Left forelimb (tissue), 1 donor: ENCODE measurements at regions not wholly inside any gene's neighbourhood (a gene's known extent, or its start where the extent isn't known, plus 50 kb on each side); places are given as distances from the start of the nearest gene placed in this dataset.
"Not testable (repeated sequence)": the region's sequence is repeated elsewhere in the genome, so short reads cannot be mapped to it uniquely, and the experiment has no call there.

Experiments
- DNase-seq: peaks from one replicate; pipeline ENCODE4 v3.0.0-alpha.2; 2018; ENCODE audit warnings: low spot score

DNA sequence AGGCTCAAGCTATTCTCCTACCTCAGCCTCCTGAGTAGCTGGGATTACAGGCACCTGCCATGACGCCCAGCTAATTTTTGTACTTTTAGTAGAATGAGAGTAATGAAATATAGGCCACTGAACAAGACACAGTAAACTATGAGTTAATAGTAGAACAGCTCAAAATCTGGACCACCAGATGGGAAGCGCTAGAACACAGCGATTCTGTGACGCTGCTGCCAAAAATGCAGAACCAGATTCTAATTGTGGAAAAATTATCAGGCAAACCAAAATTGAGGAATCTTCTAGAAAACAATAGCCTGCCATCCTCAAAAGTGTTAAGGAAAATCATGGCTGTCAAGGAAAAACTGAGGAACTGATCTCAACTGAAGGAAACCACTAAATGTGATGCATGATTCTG lies 111.4 kb upstream of the TIAM1 start:
- no peak for DNase-seq

DNA sequence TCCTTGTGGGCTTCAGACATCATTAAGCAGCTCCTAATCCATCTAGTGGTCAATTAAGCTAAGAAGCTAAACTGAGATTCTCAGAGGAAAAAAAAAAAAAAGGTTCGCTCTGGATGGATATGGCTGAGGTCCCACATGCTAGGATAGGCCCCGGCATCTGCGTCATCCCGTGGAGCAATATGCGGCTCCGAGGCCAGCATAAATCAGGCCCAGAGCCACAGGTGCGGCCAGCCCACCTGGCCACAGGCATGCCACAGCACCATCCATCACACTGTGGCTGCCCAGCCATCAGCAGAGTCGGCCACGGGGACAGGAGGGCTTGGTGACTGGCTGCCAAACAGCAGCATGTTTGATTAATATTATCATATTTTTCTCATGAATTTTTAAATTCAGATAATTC lies 106.9 kb upstream of the TIAM1 start:
- no peak for DNase-seq

DNA sequence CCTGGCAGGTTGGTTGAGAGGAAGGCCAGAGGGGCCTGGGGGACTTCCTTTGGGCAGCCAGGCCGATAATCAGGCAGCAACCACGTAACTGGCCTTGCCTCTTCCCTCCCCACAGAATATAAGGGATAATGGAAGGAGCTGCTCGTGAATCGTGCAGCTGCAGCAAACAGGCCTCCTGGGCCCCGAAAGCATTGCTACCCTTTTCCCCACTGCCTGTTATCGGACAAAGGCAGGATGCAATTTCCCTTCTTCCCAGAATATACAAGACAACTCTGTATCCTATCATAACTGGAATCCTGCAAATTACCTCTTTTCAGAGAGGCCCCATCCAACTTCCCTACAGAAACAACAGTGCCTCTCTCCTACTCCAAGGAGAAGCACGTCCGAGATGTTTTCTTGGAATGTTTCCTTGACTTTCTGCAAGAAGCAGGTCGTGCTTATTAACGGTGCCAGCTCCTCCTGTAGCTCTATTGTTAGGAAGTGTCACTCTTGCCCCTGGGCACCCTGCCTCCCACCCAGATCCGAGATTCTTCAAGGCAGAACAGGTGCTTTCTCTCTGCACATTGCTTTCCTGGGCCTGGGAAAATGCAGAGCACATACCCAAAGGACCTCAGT lies 106.0 kb upstream of the TIAM1 start:
- no peak for DNase-seq

DNA sequence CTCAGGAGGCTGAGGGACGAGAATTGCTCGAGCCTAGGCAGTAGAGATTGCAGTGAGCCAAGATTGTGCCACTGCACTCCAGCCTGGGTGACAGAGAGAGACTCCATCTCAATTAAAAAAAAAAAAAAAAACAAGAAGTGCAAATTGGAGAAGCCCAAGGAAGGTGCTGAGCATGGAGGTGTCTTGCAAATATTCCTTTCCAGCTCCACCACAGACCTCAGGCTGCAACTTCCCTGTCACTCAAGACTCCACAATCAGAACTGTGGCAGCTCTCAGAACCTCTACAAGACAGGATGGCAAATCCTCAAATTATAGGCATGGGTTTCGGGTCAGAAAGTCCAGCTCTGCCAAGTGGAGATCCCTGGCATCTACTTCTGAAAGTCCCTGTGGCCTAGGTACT lies 104.4 kb upstream of the TIAM1 start:
- no peak for DNase-seq

DNA sequence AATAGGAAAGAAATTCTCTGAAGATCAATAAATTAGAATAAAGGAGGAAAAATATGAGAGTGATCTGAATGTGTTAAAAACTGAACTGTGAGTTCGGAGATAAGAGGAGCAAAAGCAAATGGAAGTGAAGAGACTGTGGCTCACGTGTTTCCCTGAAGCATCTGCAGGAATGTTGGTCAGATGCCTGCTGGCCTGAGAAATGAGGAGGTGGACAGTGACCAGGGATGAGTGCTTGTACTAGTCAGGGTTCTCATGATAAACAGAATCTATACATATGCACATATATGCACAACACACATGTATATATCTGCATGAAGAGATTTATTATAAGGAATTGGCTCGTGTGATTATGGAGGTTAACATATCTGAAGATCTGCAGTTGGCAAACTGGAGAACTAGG lies 103.4 kb upstream of the TIAM1 start:
- DNase-seq: no peak

DNA sequence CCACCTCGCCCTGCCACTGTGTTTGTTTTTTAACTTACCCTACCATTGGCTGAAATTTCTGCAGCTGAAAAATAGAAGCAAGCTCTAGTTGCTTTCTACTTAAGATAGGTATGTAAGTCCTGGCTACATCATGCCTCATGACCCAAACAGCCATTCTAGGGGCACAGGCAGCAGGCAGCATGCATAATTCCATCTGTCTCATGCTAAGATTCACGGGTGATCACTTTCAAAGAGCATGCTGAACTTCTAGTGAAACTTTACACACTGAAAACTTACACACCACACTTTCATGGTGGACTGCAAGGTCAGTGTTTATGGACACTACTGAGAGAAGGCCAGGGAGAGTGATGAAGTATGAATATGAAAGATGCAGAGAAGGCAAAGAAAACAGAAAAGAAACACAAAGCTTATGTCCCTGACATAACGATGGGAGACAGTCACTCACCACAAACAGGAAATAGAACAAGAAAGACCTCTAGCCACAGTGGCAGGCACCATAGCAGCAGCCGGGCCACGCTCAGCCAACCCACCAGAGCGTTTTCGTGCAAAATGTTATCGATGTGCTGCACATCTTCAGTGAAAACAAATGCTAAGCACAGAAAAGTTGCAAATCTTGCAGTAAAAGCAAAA lies 102.3 kb upstream of the TIAM1 start:
- DNase-seq: no peak

DNA sequence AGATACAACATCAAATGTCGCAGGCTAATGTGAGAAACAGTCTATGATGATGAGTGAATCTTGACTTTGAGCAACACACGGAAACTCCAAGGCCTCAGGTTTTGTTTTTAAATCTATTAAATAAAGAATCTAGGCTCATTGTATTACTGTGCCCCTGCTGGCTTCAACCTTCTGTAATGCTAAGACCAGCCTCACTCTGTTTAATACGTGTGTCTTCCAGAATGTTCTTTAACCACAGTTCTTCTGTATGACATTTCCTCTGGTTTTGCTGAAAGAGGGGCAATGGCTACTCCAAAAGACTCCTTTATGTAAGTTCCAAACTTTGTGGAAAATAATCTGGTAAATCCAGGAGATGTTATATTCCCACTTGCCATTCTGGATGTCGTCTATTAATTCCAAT lies 101.1 kb upstream of the TIAM1 start:
- no peak for DNase-seq

DNA sequence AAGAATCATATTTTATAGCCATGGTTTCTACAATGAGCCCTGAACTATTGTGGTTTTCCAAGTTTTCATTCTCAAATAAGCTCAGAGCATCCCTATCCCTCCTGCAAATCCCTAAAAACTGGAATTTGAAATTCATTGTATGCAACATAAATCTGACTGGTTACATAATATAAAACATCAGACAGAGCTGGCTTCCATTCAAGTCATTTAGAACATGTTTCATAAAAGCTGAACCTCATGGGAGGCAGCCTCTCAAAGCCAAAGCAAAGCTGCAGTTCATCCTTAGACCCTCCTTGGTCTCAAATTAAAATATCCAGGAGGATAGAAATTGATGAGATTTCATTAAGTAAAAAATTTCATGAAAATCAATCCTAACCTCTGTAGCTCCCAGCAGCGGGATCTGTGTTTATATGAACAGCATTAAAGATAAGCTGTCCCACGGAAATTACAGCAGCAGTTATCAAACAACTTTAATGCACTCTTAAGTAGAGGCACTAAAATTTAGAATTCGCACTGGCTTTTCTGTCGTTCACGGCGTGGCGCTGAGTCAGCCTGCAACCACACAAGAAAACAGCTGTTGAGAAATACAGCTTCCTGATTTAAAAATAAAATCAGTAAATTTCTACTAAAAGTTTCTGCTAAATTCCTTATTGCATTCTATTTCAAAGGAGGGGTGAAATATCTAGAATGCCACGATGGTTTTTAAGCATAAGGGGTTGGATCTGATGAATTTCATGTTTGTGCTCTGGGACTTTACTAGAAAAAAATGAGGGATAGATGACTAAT lies 99.9 kb upstream of the TIAM1 start:
- DNase-seq: no peak

DNA sequence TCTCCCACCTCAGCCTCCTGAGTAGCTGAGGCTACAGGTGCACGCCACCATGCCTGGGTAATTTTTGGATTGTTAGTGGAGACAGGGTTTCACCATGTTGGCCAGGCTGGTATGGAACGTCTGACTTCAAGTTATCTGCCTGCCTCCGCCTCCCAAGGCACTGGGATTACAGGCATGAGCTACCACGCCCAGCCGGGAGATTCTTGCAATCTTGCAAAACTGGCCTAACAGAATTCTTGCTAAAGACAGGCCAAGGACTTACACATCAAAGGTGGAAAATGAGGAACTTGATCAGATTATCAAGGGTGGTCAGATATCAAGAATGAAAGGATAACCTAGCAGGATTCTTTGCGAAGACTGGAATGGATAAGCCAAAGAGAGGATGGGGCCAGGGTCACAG lies 98.3 kb upstream of the TIAM1 start:
- DNase-seq: no peak

DNA sequence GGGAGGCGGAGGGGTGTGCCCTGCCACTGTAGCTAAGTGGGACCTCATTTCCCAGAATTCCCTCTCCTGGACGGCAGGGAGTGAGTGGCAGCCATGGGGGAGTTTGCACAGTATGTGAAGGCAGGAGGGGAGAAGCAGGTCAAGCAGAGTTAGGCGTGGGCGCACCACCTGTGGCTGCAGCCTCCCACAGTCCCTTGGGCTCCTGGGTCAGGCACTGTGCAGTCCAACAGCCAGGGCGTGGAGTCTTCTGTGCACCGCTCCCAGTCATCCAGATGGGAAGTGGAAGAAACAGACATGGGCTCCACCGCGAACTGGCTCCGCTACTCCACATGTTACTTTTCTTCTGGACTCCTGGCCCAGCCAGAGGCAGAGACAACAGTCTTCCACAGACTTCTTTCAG lies 85.4 kb upstream of the TIAM1 start:
- no peak for DNase-seq

DNA sequence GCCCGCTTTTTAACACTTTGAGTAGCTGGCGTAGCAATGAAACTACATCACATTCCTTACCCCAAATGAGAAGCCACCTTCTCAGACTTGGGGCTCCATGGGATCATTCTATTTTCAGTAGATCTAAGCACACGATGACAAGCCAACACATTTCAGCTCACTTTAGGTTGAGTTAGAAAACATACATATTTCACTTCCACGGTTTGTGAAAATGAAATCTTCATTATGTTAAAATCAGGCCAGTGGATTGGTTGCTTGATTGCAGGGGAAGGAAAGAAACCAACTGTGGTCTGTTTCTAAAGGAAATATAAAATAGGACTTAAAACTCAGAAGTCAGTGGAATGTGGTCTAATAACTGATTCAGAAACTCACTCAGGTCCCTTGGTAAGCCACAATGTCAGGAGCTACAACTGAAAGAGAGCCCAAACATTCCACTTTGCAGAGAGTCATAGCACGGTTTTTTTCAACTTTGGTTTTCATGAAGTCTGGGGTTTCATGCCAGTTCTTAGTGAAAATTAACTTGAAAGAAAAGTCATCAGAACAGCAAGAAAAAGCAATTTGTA lies 82.3 kb upstream of the TIAM1 start:
- DNase-seq: no peak

DNA sequence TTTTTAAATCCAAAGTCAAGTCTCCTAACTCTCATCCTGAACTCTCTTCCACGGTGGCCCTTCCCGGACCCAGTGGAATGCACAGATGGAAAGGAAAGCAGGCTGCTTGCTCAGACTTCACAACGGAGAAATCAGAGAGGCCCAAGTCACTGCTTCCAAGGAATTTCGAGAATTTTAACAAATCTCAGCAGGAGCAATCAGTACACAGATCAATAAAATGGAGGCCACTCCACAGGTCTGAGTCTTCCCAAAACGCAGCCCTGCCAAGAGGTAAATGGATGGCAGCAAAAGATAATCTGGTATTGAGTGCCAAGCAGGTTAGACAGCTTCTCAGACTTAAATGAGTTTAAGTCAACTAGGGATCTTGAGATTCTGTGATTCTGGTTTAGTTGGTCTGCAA lies 81.1 kb upstream of the TIAM1 start:
- DNase-seq: no peak

DNA sequence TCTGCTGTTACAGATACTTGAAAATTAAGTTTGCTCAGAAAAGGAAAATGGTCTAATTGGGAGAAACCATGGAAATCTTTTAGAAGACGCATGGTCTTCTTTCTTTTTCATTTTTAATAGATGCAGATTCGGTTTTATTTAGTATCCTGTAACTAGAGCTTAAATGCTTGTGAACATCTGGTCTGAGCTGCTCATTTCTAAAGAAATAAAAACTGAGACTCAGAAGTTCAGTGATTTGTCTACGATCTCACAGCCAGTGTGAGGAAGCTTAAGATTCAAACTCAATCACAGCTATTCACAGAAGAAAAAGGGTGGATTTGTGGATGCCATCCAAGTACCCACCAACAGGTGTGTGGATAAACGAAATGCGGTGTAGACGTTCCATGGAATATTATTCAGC lies 80.0 kb upstream of the TIAM1 start:
- DNase-seq: no peak

DNA sequence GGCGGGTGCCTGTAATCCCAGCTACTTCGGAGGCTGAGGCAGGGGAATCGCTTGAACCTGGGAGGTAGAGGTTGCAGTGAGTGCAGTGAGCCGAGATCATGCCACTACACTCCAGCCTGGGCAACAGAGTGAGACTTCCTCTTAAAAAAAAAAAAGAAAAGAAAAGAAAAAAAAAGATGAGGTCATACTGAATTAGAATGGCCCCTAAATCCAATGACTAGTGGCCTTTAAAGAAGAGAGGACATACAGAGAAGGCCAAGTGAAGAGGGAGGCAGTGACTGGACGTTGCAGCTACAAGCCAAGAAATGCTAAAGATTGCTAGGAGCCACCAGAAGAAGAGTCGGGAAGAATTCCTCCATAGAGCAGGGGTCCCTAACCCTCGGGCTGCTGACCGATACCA lies 76.9 kb upstream of the TIAM1 start:
- no peak for DNase-seq

DNA sequence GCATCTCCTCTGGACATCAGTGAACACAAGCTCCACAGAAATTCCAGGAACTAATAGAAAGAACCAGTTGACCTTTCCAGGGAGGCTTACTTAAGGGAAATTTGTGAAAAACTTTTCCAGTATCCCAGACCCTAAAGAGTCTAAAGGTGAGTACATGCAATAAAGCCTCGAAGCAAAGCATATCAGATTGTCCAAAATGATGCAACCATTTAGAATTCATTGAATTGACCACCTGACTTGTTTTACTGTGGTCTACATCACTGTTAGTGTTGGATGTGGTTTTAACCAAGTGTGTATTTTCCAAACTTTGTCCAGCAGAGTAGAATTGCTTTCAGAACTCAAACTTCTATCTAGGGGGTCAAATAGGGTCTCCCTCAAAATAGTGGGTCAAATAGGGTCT lies 76.3 kb upstream of the TIAM1 start:
- DNase-seq: no peak

DNA sequence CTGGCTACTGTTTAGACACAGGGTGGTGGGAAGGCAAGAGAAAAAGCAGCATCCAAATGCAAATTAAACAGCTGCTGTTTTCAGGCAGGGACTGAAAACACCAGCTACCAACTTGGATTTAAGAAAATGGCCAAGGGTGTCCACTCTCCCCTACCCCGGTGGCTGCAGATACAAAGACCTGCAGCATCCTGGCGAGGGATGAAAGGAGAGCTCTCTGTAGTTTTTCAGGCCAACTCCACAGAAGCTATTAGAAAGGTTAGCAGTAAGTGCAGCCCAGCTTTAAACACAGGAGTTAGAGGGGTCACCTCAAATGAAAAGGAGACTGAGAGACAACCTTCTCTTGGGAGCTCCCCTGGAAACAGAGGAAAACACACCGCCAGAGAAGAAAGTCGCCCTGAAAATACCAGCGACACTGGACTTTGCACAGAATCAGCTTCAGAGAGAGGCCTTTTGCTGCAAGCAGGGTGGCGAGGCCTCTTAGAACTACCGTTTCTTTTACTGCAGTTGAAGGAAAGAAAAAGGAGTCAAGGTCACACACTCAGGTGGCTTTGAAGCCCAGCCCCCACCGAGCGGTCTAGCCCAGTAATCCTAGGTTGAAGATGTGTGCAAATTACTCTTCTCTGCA lies 74.4 kb upstream of the TIAM1 start:
- DNase-seq: no peak

DNA sequence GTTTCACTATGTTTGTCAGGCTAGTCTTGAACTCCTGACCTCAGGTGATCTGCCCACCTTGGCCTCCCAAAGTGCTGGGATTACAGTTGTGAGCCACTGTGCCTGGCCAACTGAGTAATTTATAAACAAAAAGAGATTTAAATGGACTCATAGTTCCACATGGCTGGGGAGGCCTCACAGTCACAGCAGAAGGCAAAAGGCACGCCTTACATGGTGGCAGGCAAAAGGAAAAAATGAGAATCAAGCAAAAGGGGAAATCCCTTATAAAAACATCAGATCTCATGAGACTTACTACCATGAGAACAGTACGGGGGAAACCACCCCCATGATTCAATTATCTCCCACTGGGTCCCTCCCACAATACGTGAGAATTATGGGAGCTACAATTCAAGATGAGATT lies 73.2 kb upstream of the TIAM1 start:
- not testable (repeated sequence) for DNase-seq

DNA sequence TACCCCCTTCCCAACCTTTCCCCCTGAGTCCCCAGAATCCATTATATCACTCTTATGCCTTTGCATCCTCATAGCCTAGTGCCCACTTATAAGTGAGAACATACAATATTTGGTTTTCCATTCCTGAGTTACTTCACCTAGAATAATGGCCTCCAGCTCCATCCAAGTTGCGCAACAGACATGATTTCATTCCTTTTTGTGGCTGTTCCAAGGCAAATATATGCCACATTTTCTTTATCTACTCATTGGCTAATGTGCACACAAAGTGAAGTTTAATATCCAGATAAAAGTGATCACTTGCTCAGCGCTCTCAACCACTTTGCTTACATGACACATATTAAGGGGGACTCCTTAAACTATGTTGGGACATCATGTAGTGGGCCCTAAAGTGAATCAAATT lies 72.4 kb upstream of the TIAM1 start:
- no peak for DNase-seq

DNA sequence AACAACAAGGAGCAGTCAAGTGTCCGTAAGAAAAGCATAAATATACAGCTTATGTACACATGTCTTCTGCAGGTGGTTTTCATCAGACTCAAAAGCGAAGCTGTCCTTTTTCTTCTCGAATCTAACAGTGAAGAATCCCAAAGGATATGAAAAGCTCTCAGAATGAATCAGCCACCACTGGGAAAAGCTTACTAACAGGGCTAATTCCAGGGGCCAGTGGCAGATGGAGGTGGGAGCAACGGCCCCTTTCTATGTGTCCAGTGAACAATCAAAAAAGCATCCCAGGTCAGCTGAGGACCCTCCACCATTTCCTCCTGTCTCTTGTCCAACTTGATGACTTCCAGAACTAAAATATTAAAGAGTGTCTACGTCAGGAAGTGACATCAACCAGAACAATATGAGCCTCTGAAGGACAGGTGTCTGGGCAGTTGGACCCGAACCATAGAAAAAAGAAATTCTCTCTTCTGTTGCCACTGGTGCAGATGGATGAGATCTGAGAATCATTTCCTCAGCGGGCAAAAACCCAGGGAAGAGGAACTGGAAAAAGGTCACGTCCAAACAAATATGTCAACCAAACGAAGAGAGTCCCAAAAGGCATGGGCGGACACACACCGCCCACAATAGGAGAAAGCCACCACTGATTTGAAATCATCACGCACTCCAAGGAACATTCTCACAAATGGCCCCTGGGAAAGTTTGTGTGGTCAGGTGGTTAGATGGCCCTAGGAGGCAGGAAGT lies 70.4 kb upstream of the TIAM1 start:
- no peak for DNase-seq

DNA sequence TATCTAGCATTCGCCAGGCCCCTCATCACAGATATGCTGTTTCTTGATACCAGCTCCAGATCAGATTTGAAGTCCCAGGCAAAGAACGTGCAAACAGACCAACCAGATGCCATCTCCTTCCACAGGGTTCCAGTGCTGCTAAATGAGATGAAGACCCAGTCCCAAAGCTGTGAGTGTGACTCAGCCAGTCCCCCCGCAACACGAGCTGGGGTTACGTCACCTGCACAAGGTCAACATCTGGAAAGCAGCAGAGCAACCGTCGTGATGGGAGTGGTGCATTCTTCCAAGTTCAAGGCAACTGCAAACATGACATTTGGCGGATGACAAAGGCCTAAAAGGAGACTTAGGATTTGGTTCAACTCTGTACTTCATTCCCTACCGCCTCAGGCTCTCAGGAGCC lies 69.6 kb upstream of the TIAM1 start:
- DNase-seq: no peak

DNA sequence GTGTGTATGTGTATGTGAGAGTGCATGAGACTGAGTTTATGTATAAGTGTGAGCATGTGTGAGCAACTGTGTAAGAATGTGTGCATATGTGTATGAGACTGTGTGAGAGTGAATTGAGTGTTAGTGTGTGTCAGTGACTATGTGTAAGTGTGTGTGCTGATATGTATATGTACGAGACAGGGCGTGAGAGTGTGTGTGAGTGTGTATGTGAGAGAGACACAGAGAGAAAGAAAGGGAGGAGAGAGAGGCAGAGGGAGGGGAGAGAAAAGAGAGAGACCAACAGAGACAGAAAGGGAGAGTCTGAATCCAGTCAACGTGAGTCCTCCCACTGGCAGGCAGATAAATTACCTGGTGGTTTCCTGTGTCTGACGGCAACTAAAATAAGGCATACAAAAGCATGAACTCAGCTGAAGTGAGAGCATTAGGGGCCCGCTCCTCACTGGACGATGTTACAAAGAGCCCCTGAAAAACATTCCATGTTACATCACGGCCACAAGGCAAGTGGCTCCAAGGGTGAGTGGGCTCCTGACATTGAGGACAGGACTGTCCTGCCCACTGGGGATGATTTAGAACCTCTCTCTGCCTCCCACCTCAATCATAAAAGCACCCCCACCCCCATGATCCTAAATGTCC lies 66.6 kb upstream of the TIAM1 start:
- DNase-seq: no peak
